RWPE1 (cell line): ENCODE measurements at regions not wholly inside any gene's neighbourhood (a gene's known extent, or its start where the extent isn't known, plus 50 kb on each side); places are given as distances from the start of the nearest gene placed in this dataset.

Experiments used
- CTCF ChIA-PET: fragments of 350-600 bp; sonication (Branson Sonifier 250); formaldehyde crosslinking; extraction: SDS; loops from one replicate; lab custom pipeline; 2021; lab: Yijun Ruan, JAX
- POLR2A ChIA-PET: fragments of 400-600 bp; formaldehyde crosslinking; extraction: SDS; loops from one replicate; lab custom pipeline; 2020; ENCODE audit warnings: antibody characterized with exemption; ENCODE audit not compliant: low non-redundant PET; lab: Yijun Ruan, JAX
- DNase-seq: peaks from one replicate; pipeline ENCODE4 v3.0.0; 2012; ENCODE audit warnings: low spot score
- H3K27ac ChIP-seq: fragments of 450-650 bp; 2 replicates; pipeline ENCODE4 v1.5.1; 2017
- TF ChIP-seq, protein P1 (sequence below): fragments of 450-650 bp; conservative IDR thresholded peaks from 2 replicates; pipeline ENCODE4 v1.5.1; 2017; ENCODE audit warnings: low read depth, mild to moderate bottlenecking

DNA sequence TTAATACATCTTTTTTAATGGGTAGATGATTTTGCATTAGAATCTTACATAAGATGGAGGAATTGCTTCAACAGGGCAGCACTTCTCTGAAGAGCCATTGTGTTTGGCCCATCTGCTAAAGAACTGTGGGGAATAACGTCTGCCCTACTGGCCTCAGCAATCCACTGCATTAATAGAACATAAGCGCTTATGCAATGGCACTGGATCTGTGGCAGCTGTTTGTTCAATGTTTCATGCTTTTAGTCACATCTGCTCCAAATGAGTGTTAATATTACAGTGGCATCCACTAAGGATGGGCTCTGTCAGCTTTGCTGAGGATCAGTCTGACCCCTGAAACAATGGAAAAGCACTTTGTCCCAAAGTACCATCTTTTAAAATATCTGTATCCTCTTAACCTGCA is 279.0 kb upstream of the GK2 start:
- POLR2A ChIA-PET = no interaction called here
- no peak for DNase-seq
- TF ChIP-seq, protein P1, sequence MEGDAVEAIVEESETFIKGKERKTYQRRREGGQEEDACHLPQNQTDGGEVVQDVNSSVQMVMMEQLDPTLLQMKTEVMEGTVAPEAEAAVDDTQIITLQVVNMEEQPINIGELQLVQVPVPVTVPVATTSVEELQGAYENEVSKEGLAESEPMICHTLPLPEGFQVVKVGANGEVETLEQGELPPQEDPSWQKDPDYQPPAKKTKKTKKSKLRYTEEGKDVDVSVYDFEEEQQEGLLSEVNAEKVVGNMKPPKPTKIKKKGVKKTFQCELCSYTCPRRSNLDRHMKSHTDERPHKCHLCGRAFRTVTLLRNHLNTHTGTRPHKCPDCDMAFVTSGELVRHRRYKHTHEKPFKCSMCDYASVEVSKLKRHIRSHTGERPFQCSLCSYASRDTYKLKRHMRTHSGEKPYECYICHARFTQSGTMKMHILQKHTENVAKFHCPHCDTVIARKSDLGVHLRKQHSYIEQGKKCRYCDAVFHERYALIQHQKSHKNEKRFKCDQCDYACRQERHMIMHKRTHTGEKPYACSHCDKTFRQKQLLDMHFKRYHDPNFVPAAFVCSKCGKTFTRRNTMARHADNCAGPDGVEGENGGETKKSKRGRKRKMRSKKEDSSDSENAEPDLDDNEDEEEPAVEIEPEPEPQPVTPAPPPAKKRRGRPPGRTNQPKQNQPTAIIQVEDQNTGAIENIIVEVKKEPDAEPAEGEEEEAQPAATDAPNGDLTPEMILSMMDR = no peak
- CTCF ChIA-PET = no interaction called here
- H3K27ac ChIP-seq = no peak overlapping the region

DNA sequence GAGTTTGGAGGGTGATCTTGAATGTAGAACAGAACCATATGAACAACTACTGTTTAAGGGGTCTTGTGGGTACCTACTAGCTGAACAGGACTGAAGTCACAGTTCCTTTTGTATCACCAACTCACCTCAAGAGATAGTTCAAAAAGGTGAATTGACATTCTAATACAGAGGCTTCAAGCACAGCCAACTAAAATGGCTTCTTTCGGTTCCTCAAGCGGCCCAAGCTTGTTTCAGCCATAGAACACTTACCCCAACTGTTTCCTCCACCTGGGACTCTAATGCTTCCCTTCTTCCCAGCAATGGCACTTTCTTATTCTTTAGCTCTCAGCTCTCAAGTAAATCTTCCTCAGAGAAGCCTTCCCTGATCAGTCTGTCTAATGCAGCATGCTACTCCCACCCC is 277.5 kb upstream of the GK2 start:
- CTCF ChIA-PET = no interaction called here
- no peak overlapping the region for H3K27ac ChIP-seq
- POLR2A ChIA-PET = no interaction called here
- TF ChIP-seq, protein P1 = no peak
- no peak for DNase-seq

DNA sequence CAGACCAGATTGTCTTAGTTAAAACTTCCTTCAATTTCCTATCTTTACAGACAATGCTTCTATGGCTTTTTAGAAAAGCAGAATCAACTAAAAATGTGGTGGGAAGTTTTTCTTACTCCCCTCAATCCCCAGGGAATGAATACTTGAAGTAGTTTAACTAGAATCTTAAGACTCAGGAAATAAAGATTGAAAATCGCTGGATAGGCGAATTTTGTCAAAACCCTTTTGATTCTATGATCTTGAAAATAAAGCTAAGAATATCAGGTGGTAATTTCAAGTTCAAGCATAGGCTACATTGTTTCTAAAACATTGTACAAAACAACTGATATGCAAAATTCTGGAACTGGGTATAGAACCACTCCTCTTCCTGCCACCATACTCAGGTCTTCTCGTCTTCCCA is 276.5 kb upstream of the GK2 start:
- DNase-seq = no peak
- CTCF ChIA-PET = no interaction called here
- no peak overlapping the region for H3K27ac ChIP-seq
- TF ChIP-seq, protein P1 = no peak
- POLR2A ChIA-PET = no interaction called here

DNA sequence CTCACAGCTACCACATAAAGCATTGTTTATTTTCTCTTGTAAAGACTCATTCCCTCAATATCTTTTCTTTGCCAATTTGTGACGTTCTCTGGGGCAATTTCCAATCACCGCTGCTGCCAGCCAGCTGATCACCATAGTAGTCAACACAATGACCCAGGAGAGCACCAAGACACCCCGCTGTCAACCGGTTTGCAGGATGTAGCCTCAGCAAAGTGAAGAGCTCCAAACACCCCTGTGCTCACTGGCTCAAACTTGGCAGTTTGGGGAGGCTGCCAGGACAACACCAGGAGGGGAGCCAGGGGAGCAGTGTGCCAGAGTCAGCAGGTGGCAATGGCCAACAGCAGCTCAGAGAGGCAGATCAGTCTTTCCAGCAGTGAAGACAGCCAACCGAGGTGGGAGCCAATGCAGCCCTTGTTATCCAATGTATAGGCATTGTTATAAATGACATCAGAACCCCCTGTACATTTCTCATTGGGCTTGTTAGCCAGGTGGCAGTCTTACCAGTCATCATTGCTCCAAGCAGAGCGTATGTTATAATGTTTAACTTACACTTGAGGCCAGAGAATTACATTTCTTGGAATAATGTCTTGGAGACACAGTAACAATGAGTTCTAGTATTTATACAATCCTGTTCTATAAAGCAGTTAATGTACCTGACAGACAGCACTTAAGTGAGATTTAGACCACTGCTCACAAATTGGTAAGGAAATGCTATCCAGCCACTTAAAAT is 274.9 kb upstream of the GK2 start:
- TF ChIP-seq, protein P1 = no peak

DNA sequence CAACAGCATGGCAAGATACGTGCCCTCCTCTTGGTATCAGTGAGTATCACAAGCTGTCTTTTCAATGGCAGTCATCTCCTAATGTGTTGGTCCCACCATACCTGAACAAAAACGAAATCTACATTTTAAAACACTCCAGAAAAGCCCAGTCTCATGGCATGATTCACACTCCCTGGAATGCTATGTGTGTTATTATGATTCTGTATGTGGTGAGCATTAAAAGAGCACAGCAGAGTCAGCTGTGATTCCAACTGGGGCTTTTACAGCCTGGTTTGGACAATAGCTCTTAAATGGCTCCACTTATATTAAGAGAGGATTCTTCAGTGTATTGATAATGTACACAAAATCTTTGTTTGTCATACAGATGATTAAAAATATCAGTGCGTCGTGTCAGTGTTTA is 274.1 kb upstream of the GK2 start:
- POLR2A ChIA-PET = no interaction called here
- TF ChIP-seq, protein P1 = no peak
- DNase-seq = no peak
- CTCF ChIA-PET = no interaction called here
- no peak overlapping the region for H3K27ac ChIP-seq

More for the DNA sequence above, 274.9 kb upstream of the GK2 start:
- ChIA-PET CTCF (no interaction called here), POLR2A (no interaction called here)
- H3K27ac ChIP-seq = no peak overlapping the region
- DNase-seq = no peak

DNA sequence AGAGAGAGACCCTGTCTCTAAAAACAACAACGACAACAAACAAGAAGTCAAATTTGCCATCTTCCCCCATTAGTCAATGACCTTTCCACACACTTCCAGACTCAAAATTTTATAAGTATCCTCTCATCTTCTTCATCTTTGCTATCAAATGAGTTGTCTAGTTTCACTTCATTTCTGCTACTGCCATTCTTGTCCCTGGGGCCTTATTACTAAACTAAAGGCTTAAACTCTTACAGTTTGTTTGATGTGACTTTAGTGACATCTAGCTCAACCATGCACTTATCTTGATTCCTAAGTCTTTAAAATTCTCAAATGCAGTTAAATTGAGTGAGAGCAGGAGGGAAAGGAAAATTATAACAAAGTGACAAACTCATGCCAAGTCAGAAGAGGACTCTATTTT is 271.8 kb upstream of the GK2 start:
- ChIA-PET CTCF (interaction anchor here (0.5 kb wide), 1 partner anchor 441 kb away, joined by 4 read pairs; no protein-coding TSS in a partner anchor), POLR2A (no interaction called here)
- H3K27ac ChIP-seq = no peak overlapping the region
- no peak for DNase-seq
- TF ChIP-seq, protein P1 = no peak
